HCT116 (cell line): ENCODE measurements at regions not wholly inside any gene's neighbourhood (a gene's known extent, or its start where the extent isn't known, plus 50 kb on each side); places are given as distances from the start of the nearest gene placed in this dataset.

Source experiments
- CTCF ChIP-seq, 3 experiments: fragments of 200-600 bp in 1 of 3; sonication (generic) in 1 of 3; IDR thresholded peaks in 2 of 3; conservative IDR thresholded peaks in 1 of 3; 2 replicates each; pipeline ENCODE4 v1.5.1; 2012 to 2017; ENCODE audit warnings: low read depth in 2 of 3, low read length in 2 of 3, antibody characterized with exemption in 1 of 3, borderline replicate concordance in 1 of 3, control low read depth in 1 of 3, mild to moderate bottlenecking in 1 of 3, mixed read lengths in 1 of 3, mixed run types in 1 of 3, moderate library complexity in 1 of 3; ENCODE audit not compliant: insufficient read depth in 1 of 3
- EZH2 ChIP-seq: fragments of 200-600 bp; sonication (generic); IDR thresholded peaks from 2 replicates; pipeline ENCODE4 v1.6.1; 2017; ENCODE audit warnings: antibody characterized with exemption, mixed run types
- EZH2phosphoT487 ChIP-seq: fragments of 200-600 bp; IDR thresholded peaks from 2 replicates; pipeline ENCODE4 v1.6.1; 2018; ENCODE audit warnings: antibody characterized with exemption, borderline replicate concordance
- MAX ChIP-seq: IDR thresholded peaks from 2 replicates; pipeline ENCODE4 v1.6.1; 2012
- POLR2AphosphoS5 ChIP-seq: IDR thresholded peaks from 2 replicates; pipeline ENCODE4 v1.6.1; 2011; ENCODE audit warnings: mild to moderate bottlenecking, low read depth, low read length, moderate library complexity
- SP1 ChIP-seq: IDR thresholded peaks from 2 replicates; pipeline ENCODE4 v1.6.1; 2012; ENCODE audit warnings: low read depth
- TF ChIP-seq, protein P1 (sequence below): IDR thresholded peaks from 2 replicates; pipeline ENCODE4 v1.6.1; 2012; ENCODE audit warnings: low read depth

DNA sequence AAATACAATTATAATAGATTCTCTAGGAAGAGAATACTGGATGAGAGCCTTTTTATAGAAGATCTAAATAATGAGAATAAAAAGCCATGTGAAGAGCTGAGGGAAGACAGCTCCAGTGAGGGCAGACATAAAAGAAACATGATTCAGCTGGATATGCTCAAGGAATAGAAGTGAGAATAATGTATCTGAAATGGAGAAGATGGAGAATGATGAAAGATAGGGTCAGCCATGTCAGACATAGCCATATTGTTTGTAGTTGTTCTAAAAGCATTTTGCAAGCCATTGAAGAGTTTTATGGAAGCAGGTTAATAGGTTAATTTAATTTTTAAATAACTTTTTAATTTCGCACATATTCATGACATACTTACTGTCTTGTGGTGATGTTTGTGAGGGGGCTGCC lies 713.5 kb upstream of the ARPP21 start:
- no peak for TF ChIP-seq CTCF (IDR thresholded peaks at IDR 0.05 in 2 of 3, conservative IDR thresholded peaks at IDR 0.05 in 1 of 3; ENCODE audit: borderline replicate concordance in 1 of 3, insufficient read depth in 1 of 3, low read depth in 2 of 3, low read length in 2 of 3)
- TF ChIP-seq EZH2phosphoT487, result no peak
- TF ChIP-seq MAX, result no peak
- TF ChIP-seq POLR2AphosphoS5, result no peak
- TF ChIP-seq SP1, result no peak
- TF ChIP-seq, protein P1, sequence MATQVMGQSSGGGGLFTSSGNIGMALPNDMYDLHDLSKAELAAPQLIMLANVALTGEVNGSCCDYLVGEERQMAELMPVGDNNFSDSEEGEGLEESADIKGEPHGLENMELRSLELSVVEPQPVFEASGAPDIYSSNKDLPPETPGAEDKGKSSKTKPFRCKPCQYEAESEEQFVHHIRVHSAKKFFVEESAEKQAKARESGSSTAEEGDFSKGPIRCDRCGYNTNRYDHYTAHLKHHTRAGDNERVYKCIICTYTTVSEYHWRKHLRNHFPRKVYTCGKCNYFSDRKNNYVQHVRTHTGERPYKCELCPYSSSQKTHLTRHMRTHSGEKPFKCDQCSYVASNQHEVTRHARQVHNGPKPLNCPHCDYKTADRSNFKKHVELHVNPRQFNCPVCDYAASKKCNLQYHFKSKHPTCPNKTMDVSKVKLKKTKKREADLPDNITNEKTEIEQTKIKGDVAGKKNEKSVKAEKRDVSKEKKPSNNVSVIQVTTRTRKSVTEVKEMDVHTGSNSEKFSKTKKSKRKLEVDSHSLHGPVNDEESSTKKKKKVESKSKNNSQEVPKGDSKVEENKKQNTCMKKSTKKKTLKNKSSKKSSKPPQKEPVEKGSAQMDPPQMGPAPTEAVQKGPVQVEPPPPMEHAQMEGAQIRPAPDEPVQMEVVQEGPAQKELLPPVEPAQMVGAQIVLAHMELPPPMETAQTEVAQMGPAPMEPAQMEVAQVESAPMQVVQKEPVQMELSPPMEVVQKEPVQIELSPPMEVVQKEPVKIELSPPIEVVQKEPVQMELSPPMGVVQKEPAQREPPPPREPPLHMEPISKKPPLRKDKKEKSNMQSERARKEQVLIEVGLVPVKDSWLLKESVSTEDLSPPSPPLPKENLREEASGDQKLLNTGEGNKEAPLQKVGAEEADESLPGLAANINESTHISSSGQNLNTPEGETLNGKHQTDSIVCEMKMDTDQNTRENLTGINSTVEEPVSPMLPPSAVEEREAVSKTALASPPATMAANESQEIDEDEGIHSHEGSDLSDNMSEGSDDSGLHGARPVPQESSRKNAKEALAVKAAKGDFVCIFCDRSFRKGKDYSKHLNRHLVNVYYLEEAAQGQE, result no peak
- no peak for TF ChIP-seq EZH2
